ENCODE measurements at regions not wholly inside any gene's neighbourhood (a gene's known extent, or its start where the extent isn't known, plus 50 kb on each side); places are given as distances from the start of the nearest gene placed in this dataset.

- ChIA-PET POLR2A (no interaction called here), CTCF (no interaction called here)
- Histone ChIP-seq H3K9me3 (no peaks in the 10 kb centered on the region), H3K4me1 (peaks cover 2% of the 10 kb centered on the region; the same call in 1 of the 2 replicates), H3K4me3 (ENCODE audit: low read depth, low read length) (no peak overlapping the region), H3K27me3 (replicated peaks; ENCODE audit: control insufficient read depth, insufficient read depth, low read length) (no peaks in the 10 kb centered on the region), H3K36me3 (ENCODE audit: control insufficient read depth, insufficient read depth, low read length) (no peaks in the 10 kb centered on the region)
- intact Hi-C loops (cut with micrococcal nuclease; ENCODE audit: unreplicated experiment), result no loop called here
- H3K4me1 Mint-ChIP-seq (ENCODE audit: low read depth, unreplicated experiment), result peaks cover 25% of the 10 kb centered on the region
- no peaks in the 10 kb centered on the region for H3K27me3 Mint-ChIP-seq (ENCODE audit: insufficient read depth, unreplicated experiment)
- H3K4me3 Mint-ChIP-seq (ENCODE audit: unreplicated experiment), result no peak overlapping the region
- no peak for DNase-seq
- H3K9me3 Mint-ChIP-seq (ENCODE audit: unreplicated experiment), result no peaks in the 10 kb centered on the region
- no peak overlapping the region for H3K27ac Mint-ChIP-seq (ENCODE audit: unreplicated experiment)
- BruUV-seq (replicated peaks), result no TSS peak
- no peak for TF ChIP-seq CTCF (IDR thresholded peaks at IDR 0.05; ENCODE audit: insufficient read depth in 1 of 2, low read depth in 1 of 2, low read length in 1 of 2, severe bottlenecking in 1 of 2, unreplicated experiment in 1 of 2)
- H3K36me3 Mint-ChIP-seq (ENCODE audit: insufficient read depth, unreplicated experiment), result no peaks in the 10 kb centered on the region
Measured at GRCh38 chr7:148478551-148478950, 112.0 kb upstream of the C7orf33 start.

- CTCF ChIA-PET, result interaction anchor here (1.8 kb wide), 2 partner anchors 216 to 218 kb away, joined by 9 to 21 read pairs; no protein-coding TSS in a partner anchor
- H3K36me3 ChIP-seq (ENCODE audit: control insufficient read depth, insufficient read depth, low read length), result no peaks in the 10 kb centered on the region
- TF ChIP-seq CTCF (IDR thresholded peaks at IDR 0.05; ENCODE audit: insufficient read depth in 1 of 2, low read depth in 1 of 2, low read length in 1 of 2, severe bottlenecking in 1 of 2, unreplicated experiment in 1 of 2), result peak in 1 of 2 experiments; percentile 30
- H3K4me3 ChIP-seq (ENCODE audit: low read depth, low read length), result no peak overlapping the region
- peaks cover 14% of the 10 kb centered on the region for H3K4me1 ChIP-seq
- Mint-ChIP-seq H3K27ac (ENCODE audit: unreplicated experiment) (peak overlapping the region; percentile 51), H3K36me3 (ENCODE audit: insufficient read depth, unreplicated experiment) (no peaks in the 10 kb centered on the region), H3K27me3 (ENCODE audit: insufficient read depth, unreplicated experiment) (no peaks in the 10 kb centered on the region), H3K4me3 (ENCODE audit: unreplicated experiment) (no peak overlapping the region), H3K9me3 (ENCODE audit: unreplicated experiment) (no peaks in the 10 kb centered on the region), H3K4me1 (ENCODE audit: low read depth, unreplicated experiment) (peaks cover 36% of the 10 kb centered on the region)
- no TSS peak for BruUV-seq (replicated peaks)
- H3K27me3 ChIP-seq (replicated peaks; ENCODE audit: control insufficient read depth, insufficient read depth, low read length), result no peaks in the 10 kb centered on the region
- intact Hi-C loops (cut with micrococcal nuclease; ENCODE audit: unreplicated experiment), result loop anchor here (1.0 to 5.0 kb wide), 3 partner anchors 143 to 215 kb away; no protein-coding TSS in a partner anchor
- no peak for DNase-seq
- H3K9me3 ChIP-seq, result no peaks in the 10 kb centered on the region
- POLR2A ChIA-PET, result no interaction called here
Measured at GRCh38 chr7:148480479-148481146, 110.0 kb upstream of the C7orf33 start.

- H3K27me3 ChIP-seq (replicated peaks; ENCODE audit: control insufficient read depth, insufficient read depth, low read length), result no peaks in the 10 kb centered on the region
- no peak for DNase-seq
Measured at GRCh38 chr7:148481147-148481526, 109.4 kb upstream of the C7orf33 start.

More at GRCh38 chr7:148481147-148481526, 109.4 kb upstream of the C7orf33 start:
- Histone ChIP-seq H3K4me1 (peaks cover 14% of the 10 kb centered on the region), H3K9me3 (no peaks in the 10 kb centered on the region), H3K36me3 (ENCODE audit: control insufficient read depth, insufficient read depth, low read length) (no peaks in the 10 kb centered on the region), H3K4me3 (ENCODE audit: low read depth, low read length) (no peak overlapping the region)
- TF ChIP-seq CTCF (IDR thresholded peaks at IDR 0.05; ENCODE audit: insufficient read depth in 1 of 2, low read depth in 1 of 2, low read length in 1 of 2, severe bottlenecking in 1 of 2, unreplicated experiment in 1 of 2), result no peak
- H3K27me3 Mint-ChIP-seq (ENCODE audit: insufficient read depth, unreplicated experiment), result no peaks in the 10 kb centered on the region
- intact Hi-C loops (cut with micrococcal nuclease; ENCODE audit: unreplicated experiment), result loop anchor here (5.0 kb wide), 1 partner anchor 144 kb away; no protein-coding TSS in a partner anchor
- peak overlapping the region; percentile 51 for H3K27ac Mint-ChIP-seq (ENCODE audit: unreplicated experiment)
- H3K4me1 Mint-ChIP-seq (ENCODE audit: low read depth, unreplicated experiment), result peaks cover 36% of the 10 kb centered on the region
- BruUV-seq (replicated peaks), result no TSS peak
- ChIA-PET CTCF (interaction anchor here (1.8 kb wide), 2 partner anchors 216 to 218 kb away, joined by 9 to 21 read pairs; no protein-coding TSS in a partner anchor), POLR2A (no interaction called here)
- no peaks in the 10 kb centered on the region for H3K9me3 Mint-ChIP-seq (ENCODE audit: unreplicated experiment)
- no peak overlapping the region for H3K4me3 Mint-ChIP-seq (ENCODE audit: unreplicated experiment)
- no peaks in the 10 kb centered on the region for H3K36me3 Mint-ChIP-seq (ENCODE audit: insufficient read depth, unreplicated experiment)

All from Caco-2 (cell line).